ENCODE measurements at regions not wholly inside any gene's neighbourhood (a gene's known extent, or its start where the extent isn't known, plus 50 kb on each side); places are given as distances from the start of the nearest gene placed in this dataset.

DNA sequence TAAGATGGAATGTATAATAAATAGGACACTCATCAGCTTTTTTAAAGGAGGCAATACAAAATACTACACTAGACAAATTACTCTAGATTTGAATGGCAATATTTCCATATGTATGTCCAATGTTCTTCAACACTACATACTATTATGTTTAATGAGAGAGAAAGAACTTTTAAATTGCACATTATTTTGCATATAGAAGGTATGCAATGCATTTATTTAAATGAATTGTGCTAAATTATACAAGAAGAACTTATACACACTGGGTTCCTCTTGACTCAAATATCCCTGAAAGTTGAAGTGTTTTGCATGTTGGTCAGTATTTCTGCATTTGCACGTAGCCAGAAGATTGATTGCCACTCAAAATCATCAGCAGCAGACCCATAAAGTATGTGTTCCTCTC is 839.6 kb downstream of the ADGRL2 start:
- TF ChIP-seq TEAD4 (IDR thresholded peaks at IDR 0.05): no peak
- TF ChIP-seq EGR1 (IDR thresholded peaks at IDR 0.05): no peak
- TF ChIP-seq CREB1 (IDR thresholded peaks at IDR 0.05; ENCODE audit: low read depth): no peak
- no peak for TF ChIP-seq TCF12 (IDR thresholded peaks at IDR 0.05; ENCODE audit: low read depth)
- TF ChIP-seq CEBPB (IDR thresholded peaks at IDR 0.05): no peak
- no peak for TF ChIP-seq ZBTB7A (IDR thresholded peaks at IDR 0.05; ENCODE audit: low read depth)
- TF ChIP-seq TAF1 (IDR thresholded peaks at IDR 0.05; ENCODE audit: low read depth): no peak
- TF ChIP-seq, protein P1, sequence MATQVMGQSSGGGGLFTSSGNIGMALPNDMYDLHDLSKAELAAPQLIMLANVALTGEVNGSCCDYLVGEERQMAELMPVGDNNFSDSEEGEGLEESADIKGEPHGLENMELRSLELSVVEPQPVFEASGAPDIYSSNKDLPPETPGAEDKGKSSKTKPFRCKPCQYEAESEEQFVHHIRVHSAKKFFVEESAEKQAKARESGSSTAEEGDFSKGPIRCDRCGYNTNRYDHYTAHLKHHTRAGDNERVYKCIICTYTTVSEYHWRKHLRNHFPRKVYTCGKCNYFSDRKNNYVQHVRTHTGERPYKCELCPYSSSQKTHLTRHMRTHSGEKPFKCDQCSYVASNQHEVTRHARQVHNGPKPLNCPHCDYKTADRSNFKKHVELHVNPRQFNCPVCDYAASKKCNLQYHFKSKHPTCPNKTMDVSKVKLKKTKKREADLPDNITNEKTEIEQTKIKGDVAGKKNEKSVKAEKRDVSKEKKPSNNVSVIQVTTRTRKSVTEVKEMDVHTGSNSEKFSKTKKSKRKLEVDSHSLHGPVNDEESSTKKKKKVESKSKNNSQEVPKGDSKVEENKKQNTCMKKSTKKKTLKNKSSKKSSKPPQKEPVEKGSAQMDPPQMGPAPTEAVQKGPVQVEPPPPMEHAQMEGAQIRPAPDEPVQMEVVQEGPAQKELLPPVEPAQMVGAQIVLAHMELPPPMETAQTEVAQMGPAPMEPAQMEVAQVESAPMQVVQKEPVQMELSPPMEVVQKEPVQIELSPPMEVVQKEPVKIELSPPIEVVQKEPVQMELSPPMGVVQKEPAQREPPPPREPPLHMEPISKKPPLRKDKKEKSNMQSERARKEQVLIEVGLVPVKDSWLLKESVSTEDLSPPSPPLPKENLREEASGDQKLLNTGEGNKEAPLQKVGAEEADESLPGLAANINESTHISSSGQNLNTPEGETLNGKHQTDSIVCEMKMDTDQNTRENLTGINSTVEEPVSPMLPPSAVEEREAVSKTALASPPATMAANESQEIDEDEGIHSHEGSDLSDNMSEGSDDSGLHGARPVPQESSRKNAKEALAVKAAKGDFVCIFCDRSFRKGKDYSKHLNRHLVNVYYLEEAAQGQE (IDR thresholded peaks at IDR 0.05; ENCODE audit: low read depth): no peak

Measured in Ishikawa (cell line).